ENCODE measurements at regions not wholly inside any gene's neighbourhood (a gene's known extent, or its start where the extent isn't known, plus 50 kb on each side); places are given as distances from the start of the nearest gene placed in this dataset.

GRCh38 chr18:10315522-10315921, 138.9 kb upstream of the APCDD1 start:
- TF ChIP-seq, protein P1, sequence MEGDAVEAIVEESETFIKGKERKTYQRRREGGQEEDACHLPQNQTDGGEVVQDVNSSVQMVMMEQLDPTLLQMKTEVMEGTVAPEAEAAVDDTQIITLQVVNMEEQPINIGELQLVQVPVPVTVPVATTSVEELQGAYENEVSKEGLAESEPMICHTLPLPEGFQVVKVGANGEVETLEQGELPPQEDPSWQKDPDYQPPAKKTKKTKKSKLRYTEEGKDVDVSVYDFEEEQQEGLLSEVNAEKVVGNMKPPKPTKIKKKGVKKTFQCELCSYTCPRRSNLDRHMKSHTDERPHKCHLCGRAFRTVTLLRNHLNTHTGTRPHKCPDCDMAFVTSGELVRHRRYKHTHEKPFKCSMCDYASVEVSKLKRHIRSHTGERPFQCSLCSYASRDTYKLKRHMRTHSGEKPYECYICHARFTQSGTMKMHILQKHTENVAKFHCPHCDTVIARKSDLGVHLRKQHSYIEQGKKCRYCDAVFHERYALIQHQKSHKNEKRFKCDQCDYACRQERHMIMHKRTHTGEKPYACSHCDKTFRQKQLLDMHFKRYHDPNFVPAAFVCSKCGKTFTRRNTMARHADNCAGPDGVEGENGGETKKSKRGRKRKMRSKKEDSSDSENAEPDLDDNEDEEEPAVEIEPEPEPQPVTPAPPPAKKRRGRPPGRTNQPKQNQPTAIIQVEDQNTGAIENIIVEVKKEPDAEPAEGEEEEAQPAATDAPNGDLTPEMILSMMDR (conservative IDR thresholded peaks at IDR 0.05), result no peak
- TF ChIP-seq EZH2 (IDR thresholded peaks at IDR 0.05; ENCODE audit: low read depth), result no peak
